H1 (cell line): ENCODE measurements at regions not wholly inside any gene's neighbourhood (a gene's known extent, or its start where the extent isn't known, plus 50 kb on each side); places are given as distances from the start of the nearest gene placed in this dataset.

Source experiments
- CTCF ChIA-PET: fragments of 300-600 bp; sonication (Branson Sonifier 250); formaldehyde crosslinking; loops from one replicate; lab custom pipeline; 2021; ENCODE audit not compliant: partially characterized antibody; lab: Charles Lee
- POLR2A ChIA-PET: fragments of 300-600 bp; sonication (Branson Sonifier 250); formaldehyde crosslinking; loops from one replicate; lab custom pipeline; 2021; ENCODE audit warnings: inconsistent platforms; ENCODE audit not compliant: partially characterized antibody; lab: Charles Lee
- DNase-seq, 2 experiments: peaks; one replicate each; pipeline versions ENCODE4 v3.0.0 to v3.0.0-alpha.2; 2010 to 2022; ENCODE audit warnings: low spot score in 2 of 2, low read depth in 1 of 2, mixed read lengths in 1 of 2
- FAIRE-seq: peaks from 2 replicates; lab custom pipeline; 2011; peaks lifted over from hg19 to GRCh38; lab: Jason Lieb, UNC
- H2AFZ ChIP-seq: 2 replicates; pipeline ENCODE4 v1.8.1; 2012; ENCODE audit warnings: low read length, inconsistent platforms
- H2AK5ac ChIP-seq: 2 replicates; pipeline ENCODE4 v1.6.1; 2013; ENCODE audit warnings: low read depth, low read length
- H2BK120ac ChIP-seq: replicated peaks from 2 replicates; pipeline ENCODE3; 2013; ENCODE audit warnings: low read depth, low read length, inconsistent platforms
- H2BK12ac ChIP-seq: 2 replicates; pipeline ENCODE4 v1.6.1; 2013; ENCODE audit warnings: low read depth, low read length
- H2BK15ac ChIP-seq: 2 replicates; pipeline ENCODE4 v1.6.1; 2013; ENCODE audit warnings: low read length
- H2BK20ac ChIP-seq: 2 replicates; pipeline ENCODE4 v1.6.1; 2013; ENCODE audit warnings: low read length
- H2BK5ac ChIP-seq: 2 replicates; pipeline ENCODE4 v1.6.1; 2013; ENCODE audit warnings: low read depth, low read length
- H3K14ac ChIP-seq: 2 replicates; pipeline ENCODE4 v1.6.1; 2013; ENCODE audit warnings: inconsistent platforms; ENCODE audit not compliant: insufficient read length
- H3K18ac ChIP-seq: 2 replicates; pipeline ENCODE4 v1.6.1; 2013; ENCODE audit warnings: low read length; ENCODE audit errors: extremely low read depth
- H3K23ac ChIP-seq: 2 replicates; pipeline ENCODE4 v1.6.1; 2013; ENCODE audit warnings: inconsistent platforms; ENCODE audit not compliant: insufficient read length
- H3K23me2 ChIP-seq: 2 replicates; pipeline ENCODE4 v1.6.1; 2013; ENCODE audit warnings: low read depth, low read length
- H3K27ac ChIP-seq: 2 replicates; pipeline ENCODE4 v1.6.1; 2011; ENCODE audit warnings: low read depth, low read length, inconsistent platforms
- H3K27me3 ChIP-seq, 4 experiments: replicated peaks in 1 of 4; 1 replicate in 1 of 4; 2 replicates in 3 of 4; pipeline versions ENCODE4 v1.6.1 to v1.8.1; 2011 to 2013; ENCODE audit warnings: low read length in 3 of 4, mild to moderate bottlenecking in 3 of 4, inconsistent platforms in 2 of 4, mixed read lengths in 2 of 4, moderate library complexity in 1 of 4; ENCODE audit not compliant: control insufficient read depth in 3 of 4, insufficient read depth in 3 of 4; ENCODE audit errors: extremely low read depth in 1 of 4
- H3K36me3 ChIP-seq, 4 experiments: 2 replicates each; pipeline versions ENCODE4 v1.6.1 to v1.8.1; 2011 to 2013; ENCODE audit warnings: mild to moderate bottlenecking in 4 of 4, low read length in 3 of 4, moderate library complexity in 2 of 4, control low read depth in 1 of 4, inconsistent platforms in 1 of 4; ENCODE audit not compliant: insufficient read depth in 4 of 4, control insufficient read depth in 2 of 4
- H3K4ac ChIP-seq: replicated peaks from 2 replicates; pipeline ENCODE3; 2013; ENCODE audit warnings: low read length, low read depth, mixed read lengths, inconsistent platforms; ENCODE audit not compliant: insufficient read length
- H3K4me1 ChIP-seq, 4 experiments: replicated peaks in 1 of 4; 1 replicate in 1 of 4; 2 replicates in 3 of 4; pipeline versions ENCODE4 v1.6.1 to v1.8.1; 2011 to 2013; ENCODE audit warnings: low read length in 3 of 4, inconsistent platforms in 2 of 4, mixed read lengths in 1 of 4; ENCODE audit not compliant: insufficient read depth in 4 of 4, control insufficient read depth in 3 of 4
- H3K4me2 ChIP-seq, 2 experiments: 2 replicates each; pipeline versions ENCODE4 v1.6.1 to v1.8.1; 2011 to 2013; ENCODE audit warnings: low read depth in 2 of 2, low read length in 2 of 2, control low read depth in 1 of 2, inconsistent platforms in 1 of 2, mild to moderate bottlenecking in 1 of 2; ENCODE audit not compliant: insufficient read depth in 1 of 2
- H3K4me3 ChIP-seq, 4 experiments: fragments of 200-600, 300-600 bp in 1 of 4; sonication (generic), shearing (Covaris generic), sonication (Bioruptor Twin) in 1 of 4; 2 replicates each; pipeline versions ENCODE4 v1.5.1 to v1.8.1; 2011 to 2016; ENCODE audit warnings: low read length in 4 of 4, low read depth in 3 of 4, control low read depth in 2 of 4, inconsistent platforms in 2 of 4, mild to moderate bottlenecking in 2 of 4, mixed read lengths in 1 of 4, moderate library complexity in 1 of 4; ENCODE audit not compliant: insufficient read depth in 2 of 4; ENCODE audit errors: extremely low read depth in 1 of 4
- H3K56ac ChIP-seq: replicated peaks from 2 replicates; pipeline ENCODE3; 2013; ENCODE audit warnings: low read depth, mild to moderate bottlenecking, mixed read lengths, low read length, inconsistent platforms; ENCODE audit not compliant: insufficient read length
- H3K79me1 ChIP-seq: 2 replicates; pipeline ENCODE4 v1.6.1; 2013; ENCODE audit warnings: low read depth, low read length, control low read depth
- H3K79me2 ChIP-seq, 2 experiments: 2 replicates each; pipeline versions ENCODE4 v1.6.1 to v1.8.1; 2012 to 2013; ENCODE audit warnings: low read length in 2 of 2, mild to moderate bottlenecking in 2 of 2, inconsistent platforms in 1 of 2; ENCODE audit not compliant: insufficient read depth in 2 of 2, control insufficient read depth in 1 of 2
- H3K9ac ChIP-seq, 4 experiments: replicated peaks in 1 of 4; 1 replicate in 1 of 4; 2 replicates in 3 of 4; pipeline versions ENCODE4 v1.6.1 to v1.8.1; 2011 to 2013; ENCODE audit warnings: low read depth in 3 of 4, low read length in 3 of 4, control low read depth in 2 of 4, mild to moderate bottlenecking in 2 of 4, moderate library complexity in 2 of 4, inconsistent platforms in 1 of 4; ENCODE audit errors: extremely low read depth in 1 of 4
- H3K9me3 ChIP-seq, 2 experiments: 2 replicates each; pipeline versions ENCODE4 v1.6.1 to v1.8.1; 2012 to 2013; ENCODE audit warnings: mild to moderate bottlenecking in 2 of 2, moderate library complexity in 2 of 2, control low read depth in 1 of 2, inconsistent platforms in 1 of 2, low read depth in 1 of 2, low read length in 1 of 2, mixed read lengths in 1 of 2; ENCODE audit not compliant: insufficient read depth in 2 of 2
- H4K20me1 ChIP-seq, 2 experiments: replicated peaks in 1 of 2; 2 replicates each; pipeline versions ENCODE3 to v1.8.1; 2011 to 2013; ENCODE audit warnings: inconsistent platforms in 2 of 2, low read length in 2 of 2, mild to moderate bottlenecking in 1 of 2; ENCODE audit not compliant: insufficient read depth in 2 of 2, control insufficient read depth in 1 of 2
- H4K5ac ChIP-seq: 2 replicates; pipeline ENCODE4 v1.6.1; 2013; ENCODE audit warnings: low read length, low read depth, mixed read lengths, inconsistent platforms; ENCODE audit not compliant: insufficient read length
- H4K8ac ChIP-seq: 2 replicates; pipeline ENCODE4 v1.8.0; 2013; ENCODE audit warnings: mild to moderate bottlenecking, moderate library complexity, low read length, inconsistent platforms; ENCODE audit not compliant: insufficient read depth; ENCODE audit errors: extremely low read depth
- H4K91ac ChIP-seq: replicated peaks from 2 replicates; pipeline ENCODE3; 2013; ENCODE audit warnings: low read length, mixed read lengths, inconsistent platforms; ENCODE audit not compliant: insufficient read length
- BCL11A ChIP-seq, 2 experiments: IDR thresholded peaks; one replicate each; pipeline ENCODE4 v1.6.1; 2011; ENCODE audit warnings: low read depth in 2 of 2, low read length in 2 of 2, mild to moderate bottlenecking in 2 of 2
- CBX8 ChIP-seq: fragments of 300-800, 300-1000 bp; sonication (generic); IDR thresholded peaks from 2 replicates; pipeline ENCODE4 v1.7.1; 2016; ENCODE audit warnings: low read depth, low read length, borderline replicate concordance
- CHD2 ChIP-seq: IDR thresholded peaks from 2 replicates; pipeline ENCODE4 v1.6.1; 2012; ENCODE audit warnings: low read length, improper control_type of control experiment
- CTBP2 ChIP-seq: IDR thresholded peaks from 2 replicates; pipeline ENCODE4 v1.7.0; 2011; ENCODE audit warnings: borderline replicate concordance, mild to moderate bottlenecking, moderate library complexity, mixed read lengths, low read length; ENCODE audit not compliant: insufficient read depth, insufficient read length
- FOSL1 ChIP-seq: IDR thresholded peaks from 2 replicates; pipeline ENCODE4 v1.6.1; 2011; ENCODE audit warnings: mild to moderate bottlenecking, low read depth, low read length, moderate library complexity; ENCODE audit not compliant: insufficient read depth
- HDAC6 ChIP-seq: IDR thresholded peaks from one replicate; pipeline ENCODE4 v1.7.1; 2012; ENCODE audit warnings: low read depth, mild to moderate bottlenecking, inconsistent platforms, low read length, moderate library complexity
- JUN ChIP-seq: IDR thresholded peaks from 2 replicates; pipeline ENCODE4 v1.6.1; 2011; ENCODE audit warnings: low read depth, mild to moderate bottlenecking, improper control_type of control experiment, low read length
- KDM5A ChIP-seq: fragments of 200-600 bp; IDR thresholded peaks from 2 replicates; pipeline ENCODE4 v1.7.1; 2012; ENCODE audit warnings: mild to moderate bottlenecking, low read length, inconsistent platforms, mixed read lengths
- MAX ChIP-seq: IDR thresholded peaks from 2 replicates; pipeline ENCODE4 v1.6.1; 2012; ENCODE audit warnings: inconsistent platforms
- RBBP5 ChIP-seq: IDR thresholded peaks from 2 replicates; pipeline ENCODE4 v1.7.1; 2012; ENCODE audit warnings: low read depth, mild to moderate bottlenecking, inconsistent platforms, low read length, moderate library complexity, borderline replicate concordance
- SP4 ChIP-seq: IDR thresholded peaks from 2 replicates; pipeline ENCODE4 v1.6.1; 2012; ENCODE audit warnings: low read length, inconsistent platforms
- TAF7 ChIP-seq: optimal IDR thresholded peaks from 2 replicates; pipeline ENCODE3; 2011; ENCODE audit warnings: low read depth, mild to moderate bottlenecking, inconsistent platforms, low read length, moderate library complexity, borderline replicate concordance
- USF2 ChIP-seq: IDR thresholded peaks from 2 replicates; pipeline ENCODE4 v1.6.1; 2011; ENCODE audit warnings: low read length, improper control_type of control experiment
- ZNF274 ChIP-seq: IDR thresholded peaks from 2 replicates; pipeline ENCODE4 v1.7.0; 2012; ENCODE audit warnings: low read length, borderline replicate concordance; ENCODE audit errors: extremely low read depth
- whole genome bisulfite sequencing, 2 experiments: shearing (Covaris generic) in 1 of 2; methylation state at CpG; one replicate each; pipeline versions ENCODE4 v1.1.6 to v1.1.7; 2013 to 2015; ENCODE audit warnings: low lambda C conversion rate in 2 of 2, mixed read lengths in 2 of 2, inconsistent platforms in 1 of 2, low coverage in 1 of 2, missing lambda C conversion rate in 1 of 2; ENCODE audit not compliant: insufficient replicate concordance in 2 of 2, insufficient coverage in 1 of 2, insufficient read length in 1 of 2; ENCODE audit errors: extremely low coverage in 1 of 2, missing lambda C conversion rate in 1 of 2; 5-methylcytosine and 5-hydroxymethylcytosine counted together

DNA sequence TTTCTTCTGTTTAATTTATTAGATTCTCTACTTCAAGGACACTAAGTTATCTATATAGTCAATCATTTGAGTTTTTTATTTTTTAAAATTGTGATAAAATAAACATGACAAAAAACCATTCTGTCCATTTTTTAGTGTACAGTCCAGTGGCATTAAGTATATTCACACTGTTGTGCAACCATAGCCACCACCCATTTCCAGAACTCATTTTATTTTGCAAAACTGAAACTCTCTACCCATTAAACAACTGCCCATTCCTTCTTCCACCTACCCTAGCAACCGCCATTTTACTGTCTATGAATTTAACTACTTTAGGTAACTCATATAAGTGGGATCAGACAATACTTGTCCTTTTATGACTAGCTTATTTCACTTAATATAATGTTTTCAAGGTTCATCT, 275.6 kb downstream of the SH3GL2 start:
- Histone ChIP-seq H3K4me2 (no peak overlapping the region), H3K27me3 (no peaks in the 10 kb centered on the region; a peak in 1 of 7 replicates), H3K4ac (no peak overlapping the region), H3K23ac (no peak overlapping the region), H4K8ac (no peak overlapping the region), H3K27ac (no peak overlapping the region), H2AFZ (no peak overlapping the region), H3K79me2 (no peaks in the 10 kb centered on the region), H3K4me1 (peaks cover 0 to 4% (median 0%) of the 10 kb centered on the region in 4 experiments; a peak in 1 of 7 replicates), H2BK120ac (no peak overlapping the region), H3K36me3 (no peaks in the 10 kb centered on the region), H2BK12ac (no peak overlapping the region), H3K4me3 (no peak overlapping the region), H3K14ac (no peak overlapping the region), H2BK15ac (no peak overlapping the region), H2BK5ac (no peak overlapping the region), H2BK20ac (no peak overlapping the region), H3K56ac (no peak overlapping the region), H2AK5ac (no peak overlapping the region), H3K79me1 (no peaks in the 10 kb centered on the region), H4K91ac (no peak overlapping the region), H3K18ac (no peak overlapping the region), H3K9me3 (no peaks in the 10 kb centered on the region), H3K9ac (no peak overlapping the region), H4K20me1 (no peaks in the 10 kb centered on the region), H3K23me2 (no peaks in the 10 kb centered on the region), H4K5ac (no peak overlapping the region)
- WGBS, 2 experiments: 92% methylated on average over 1 of the region's 1 CpG; no CpG with 5 or more reads in 1 of the 2 experiments
- FAIRE-seq: no peak
- DNase-seq: no peak
- ChIA-PET POLR2A (no interaction called here), CTCF (interaction anchor here (1.5 kb wide), 1 partner anchor 17 kb away, joined by 4 read pairs; no protein-coding TSS in a partner anchor)
- no peak for TF ChIP-seq BCL11A (IDR thresholded peaks at IDR 0.05; ENCODE audit: low read depth in 2 of 2, low read length in 2 of 2)
- no peak for TF ChIP-seq TAF7
- no peak for TF ChIP-seq CTBP2
- no peak for TF ChIP-seq USF2
- no peak for TF ChIP-seq RBBP5
- TF ChIP-seq CBX8: no peak
- no peak for TF ChIP-seq FOSL1
- no peak for TF ChIP-seq JUN
- no peak for TF ChIP-seq KDM5A
- TF ChIP-seq HDAC6: no peak
- TF ChIP-seq SP4: no peak
- TF ChIP-seq CHD2: no peak
- TF ChIP-seq ZNF274: no peak
- no peak for TF ChIP-seq MAX
